Breast epithelium (tissue), 3 donors: ENCODE measurements at regions not wholly inside any gene's neighbourhood (a gene's known extent, or its start where the extent isn't known, plus 50 kb on each side); places are given as distances from the start of the nearest gene placed in this dataset.
"Not testable (repeated sequence)": the region's sequence is repeated elsewhere in the genome, so short reads cannot be mapped to it uniquely, and the experiment has no call there.

Experiments used
- CTCF ChIP-seq, 3 donors: fragments of 450-650 bp; IDR thresholded peaks; one replicate each; pipeline ENCODE4 v1.5.1; 2016 to 2017; ENCODE audit warnings: antibody characterized with exemption in 3 of 3, mild to moderate bottlenecking in 3 of 3, moderate library complexity in 3 of 3
- POLR2A ChIP-seq: fragments of 450-650 bp; IDR thresholded peaks from one replicate; pipeline ENCODE4 v1.6.1; 2016; ENCODE audit warnings: antibody characterized with exemption, mild to moderate bottlenecking, moderate library complexity
- POLR2AphosphoS5 ChIP-seq, 3 donors: sonication (generic); formaldehyde crosslinking; IDR thresholded peaks; one replicate each; pipeline ENCODE4 v1.6.1; 2017; ENCODE audit warnings: antibody characterized with exemption in 3 of 3

GRCh38 chr6:27544135-27544534 is 71.2 kb upstream of the ZNF184 start:
- TF ChIP-seq CTCF (IDR thresholded peaks at IDR 0.05); POLR2AphosphoS5 (IDR thresholded peaks at IDR 0.05); POLR2A: not testable (repeated sequence)
